K562 (cell line): ENCODE measurements at regions not wholly inside any gene's neighbourhood (a gene's known extent, or its start where the extent isn't known, plus 50 kb on each side); places are given as distances from the start of the nearest gene placed in this dataset.

ENCODE experiments used
- FUS ChIP-seq: fragments of 200-400 bp; formaldehyde crosslinking; optimal IDR thresholded peaks from 2 replicates; pipeline ENCODE3; 2017; ENCODE audit warnings: low read depth, low read length
- HINFP ChIP-seq: fragments of 450-650 bp; conservative IDR thresholded peaks from 2 replicates; pipeline ENCODE4 v1.6.1; 2016; ENCODE audit warnings: missing genetic modification characterization, low read depth, mild to moderate bottlenecking, control low read depth, missing compliant biosample characterization
- NR1H2 ChIP-seq: sonication (generic); formaldehyde crosslinking; IDR thresholded peaks from 2 replicates; pipeline ENCODE4 v1.4.0; 2020; ENCODE audit warnings: mild to moderate bottlenecking, missing genetic modification reagents
- SIRT6 ChIP-seq: IDR thresholded peaks from one replicate; pipeline ENCODE4 v1.6.1; 2012; ENCODE audit warnings: low read depth, mild to moderate bottlenecking, control low read depth, inconsistent platforms, low read length, moderate library complexity
- SMAD3 ChIP-seq: fragments of 450-650 bp; formaldehyde crosslinking; conservative IDR thresholded peaks from 2 replicates; pipeline ENCODE4 v1.4.0; 2020; ENCODE audit warnings: mild to moderate bottlenecking
- ZBTB40 ChIP-seq, 2 experiments: fragments of 450-650 bp in 1 of 2; sonication (generic) in 1 of 2; formaldehyde crosslinking in 1 of 2; IDR thresholded peaks; 2 replicates each; pipeline versions ENCODE4 v1.7.1 to v1.9.0; 2016 to 2022; ENCODE audit warnings: inconsistent platforms in 1 of 2, mild to moderate bottlenecking in 1 of 2, missing genetic modification reagents in 1 of 2
- ZFP1 ChIP-seq: fragments of 450-650 bp; formaldehyde crosslinking; IDR thresholded peaks from 2 replicates; pipeline ENCODE4 v1.4.0; 2020; ENCODE audit warnings: mild to moderate bottlenecking, mixed read lengths
- ZNF431 ChIP-seq: sonication (generic); formaldehyde crosslinking; IDR thresholded peaks from 2 replicates; pipeline ENCODE4 v1.8.0; 2022; ENCODE audit warnings: mild to moderate bottlenecking, missing genetic modification reagents

GRCh38 chr4:132123870-132124623 lies 1025.0 kb upstream of the PCDH10 start (continued):
- TF ChIP-seq ZBTB40 (IDR thresholded peaks at IDR 0.05) (peak; percentile 47; the same call in 1 of the 2 replicates), ZBTB40 (CRISPR knock-in tag; IDR thresholded peaks at IDR 0.05) (no peak), ZNF431 (CRISPR knock-in tag) (no peak), NR1H2 (CRISPR knock-in tag) (no peak), ZFP1 (CRISPR knock-in tag) (no peak), HINFP (tag) (no peak), SIRT6 (no peak), FUS (no peak), SMAD3 (CRISPR knock-in tag) (no peak)
- TF ChIP-seq, all 486 proteins: peak for 14
